ENCODE measurements at regions not wholly inside any gene's neighbourhood (a gene's known extent, or its start where the extent isn't known, plus 50 kb on each side); places are given as distances from the start of the nearest gene placed in this dataset.
A peak's percentile ranks its signal among the peaks of the same experiment; 100 is the strongest.

DNA sequence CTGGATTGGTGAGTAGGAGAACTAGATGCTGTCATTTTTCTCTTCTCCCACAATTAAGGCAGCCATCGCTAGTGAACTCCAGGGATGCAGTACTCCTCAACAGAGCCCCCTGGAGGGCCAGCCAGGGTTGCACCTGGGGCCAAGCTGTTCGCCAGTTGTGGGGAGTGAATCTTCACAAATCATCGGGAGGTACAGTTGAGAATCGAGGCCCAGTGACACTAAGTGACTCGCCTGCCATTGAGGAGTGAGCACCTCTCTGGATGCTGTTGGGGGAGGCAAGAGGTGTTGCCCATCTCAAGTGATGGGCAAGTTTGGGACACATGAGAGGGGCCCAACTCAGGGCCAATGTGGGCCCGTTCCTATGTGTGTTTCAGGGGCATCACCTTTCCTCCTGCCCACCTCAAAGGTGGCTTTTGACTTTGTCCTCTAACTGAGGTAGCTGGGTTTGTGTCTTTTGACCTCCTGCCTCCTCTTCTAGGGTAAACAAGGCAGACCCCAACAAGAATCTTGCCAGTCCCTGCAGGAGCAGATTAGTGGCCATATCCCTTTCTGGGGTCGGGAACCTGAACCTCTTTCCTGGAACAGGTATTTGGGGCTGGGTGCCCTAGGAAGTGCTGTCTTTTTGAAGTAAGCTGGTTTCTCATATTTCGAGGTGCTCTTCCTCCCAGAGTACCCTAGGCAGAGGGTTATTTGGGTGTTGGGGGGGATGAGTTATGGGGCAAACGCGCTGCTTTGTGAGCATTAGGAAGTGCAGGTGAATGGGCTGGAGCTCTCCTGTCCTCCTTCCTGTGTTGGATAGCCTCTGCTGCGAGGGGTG, 181.2 kb downstream of the MACROH2A1 start:
- no peak overlapping the region for H3K9ac ChIP-seq (ENCODE audit: low read length in 2 of 2)
- H3K4me1 ChIP-seq (ENCODE audit: control insufficient read depth, insufficient read depth, low read length): peaks cover 15% of the 10 kb centered on the region
- no peaks in the 10 kb centered on the region for H3K27me3 ChIP-seq (ENCODE audit: control insufficient read depth in 1 of 2, insufficient read depth in 2 of 2, low read length in 2 of 2)
- H3K36me3 ChIP-seq (ENCODE audit: control insufficient read depth in 2 of 2, insufficient read depth in 2 of 2, low read length in 2 of 2): no peaks in the 10 kb centered on the region
- H3K9me3 ChIP-seq (ENCODE audit: control insufficient read depth in 2 of 2, low read length in 2 of 2): no peaks in the 10 kb centered on the region
- peak overlapping the region; percentile 42 for H3K27ac ChIP-seq (ENCODE audit: low read length)
- H3K4me3 ChIP-seq (ENCODE audit: low read length in 2 of 2): no peak overlapping the region

DNA sequence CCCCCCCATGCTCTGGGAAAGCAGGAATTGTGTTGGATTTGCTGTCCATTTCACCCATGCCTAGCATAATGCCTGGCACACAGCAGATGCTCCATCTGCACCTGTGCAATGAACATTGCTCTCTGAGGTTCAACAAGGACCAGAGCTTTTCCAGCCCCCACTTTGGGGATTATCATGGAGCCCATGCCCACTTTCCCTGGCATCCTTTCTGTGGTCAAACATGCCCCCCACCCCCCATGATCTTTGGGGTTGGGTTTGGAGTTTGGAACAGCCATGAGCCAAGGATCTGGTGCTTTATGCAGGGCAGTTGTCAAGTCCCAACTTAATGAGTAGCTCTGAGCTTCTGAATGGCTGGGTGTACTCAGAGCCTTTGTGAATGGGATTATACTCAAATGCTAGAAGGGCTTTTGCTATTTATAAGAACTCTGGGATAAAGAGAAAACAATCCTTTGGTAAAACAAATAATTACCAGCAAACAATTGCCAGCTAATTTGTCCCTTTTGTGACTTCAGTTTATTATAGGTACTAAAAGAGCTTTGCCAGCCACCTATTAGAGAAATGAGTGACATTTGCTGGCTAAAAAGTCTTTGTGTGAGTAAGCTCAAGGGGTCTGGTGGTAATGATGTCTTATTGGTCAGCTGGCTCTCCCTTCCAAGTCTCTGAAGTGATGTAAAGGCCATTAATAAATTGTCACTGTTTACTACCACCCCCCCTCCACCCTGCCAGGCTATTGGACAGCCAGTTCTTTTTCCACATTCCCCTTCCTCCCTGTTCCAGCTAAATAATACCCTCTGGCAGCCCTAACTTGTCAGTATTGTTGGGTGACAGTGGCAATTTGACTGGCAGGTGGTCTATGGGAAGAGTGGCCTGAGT, 182.3 kb downstream of the MACROH2A1 start:
- Histone ChIP-seq H3K36me3 (ENCODE audit: control insufficient read depth in 2 of 2, insufficient read depth in 2 of 2, low read length in 2 of 2) (no peaks in the 10 kb centered on the region), H3K27ac (ENCODE audit: low read length) (no peak overlapping the region), H3K9ac (ENCODE audit: low read length in 2 of 2) (no peak overlapping the region), H3K9me3 (ENCODE audit: control insufficient read depth in 2 of 2, low read length in 2 of 2) (no peaks in the 10 kb centered on the region), H3K4me3 (ENCODE audit: low read length in 2 of 2) (no peak overlapping the region), H3K4me1 (ENCODE audit: control insufficient read depth, insufficient read depth, low read length) (peaks cover 25% of the 10 kb centered on the region), H3K27me3 (ENCODE audit: control insufficient read depth in 1 of 2, insufficient read depth in 2 of 2, low read length in 2 of 2) (no peaks in the 10 kb centered on the region)

- Histone ChIP-seq H3K27me3 (ENCODE audit: control insufficient read depth in 1 of 2, insufficient read depth in 2 of 2, low read length in 2 of 2) (no peaks in the 10 kb centered on the region), H3K36me3 (ENCODE audit: control insufficient read depth in 2 of 2, insufficient read depth in 2 of 2, low read length in 2 of 2) (no peaks in the 10 kb centered on the region), H3K4me1 (ENCODE audit: control insufficient read depth, insufficient read depth, low read length) (peaks cover 32% of the 10 kb centered on the region), H3K27ac (ENCODE audit: low read length) (no peak overlapping the region), H3K9me3 (ENCODE audit: control insufficient read depth in 2 of 2, low read length in 2 of 2) (no peaks in the 10 kb centered on the region), H3K9ac (ENCODE audit: low read length in 2 of 2) (no peak overlapping the region), H3K4me3 (ENCODE audit: low read length in 2 of 2) (no peak overlapping the region)
Measured at GRCh38 chr5:135215617-135216470, 181.8 kb upstream of the PITX1 start.

DNA sequence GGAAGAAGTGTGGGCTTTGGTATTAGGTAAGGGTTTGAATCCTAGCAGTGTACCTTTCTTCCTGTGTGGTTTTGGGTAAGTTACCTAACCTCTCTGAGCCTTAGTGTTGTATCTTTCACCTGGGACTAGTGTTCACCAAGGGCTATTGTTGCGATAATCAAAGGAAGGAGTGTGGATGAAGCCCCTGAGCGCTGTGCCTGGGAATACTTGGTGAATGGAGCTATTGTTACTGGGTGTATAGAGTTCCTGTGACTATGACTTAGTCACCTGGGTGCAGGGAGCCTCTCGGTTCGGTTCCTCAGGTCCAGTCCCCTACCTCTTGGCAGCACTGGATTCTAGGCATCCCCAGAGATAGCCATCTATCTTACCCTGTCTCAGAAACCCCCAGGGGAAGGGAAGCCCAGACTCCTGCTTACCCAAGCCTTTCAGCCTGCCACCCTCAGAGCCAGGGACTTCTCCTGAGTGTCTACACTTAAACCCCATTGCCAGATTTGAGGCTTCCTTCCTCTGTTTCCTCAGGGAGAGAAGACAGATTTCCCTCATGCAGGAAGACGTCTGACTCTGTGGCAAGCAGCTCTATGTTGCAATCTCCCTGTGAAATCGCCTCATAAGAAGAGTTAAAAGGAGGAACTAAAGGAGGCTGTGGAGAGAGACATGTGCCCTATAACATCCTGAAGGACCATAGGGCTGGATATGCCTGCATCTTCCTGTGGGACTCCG, 181.0 kb upstream of the PITX1 start:
- H3K9me3 ChIP-seq (ENCODE audit: control insufficient read depth in 2 of 2, low read length in 2 of 2): no peaks in the 10 kb centered on the region
- H3K4me3 ChIP-seq (ENCODE audit: low read length in 2 of 2): no peak overlapping the region
- no peaks in the 10 kb centered on the region for H3K36me3 ChIP-seq (ENCODE audit: control insufficient read depth in 2 of 2, insufficient read depth in 2 of 2, low read length in 2 of 2)
- H3K4me1 ChIP-seq (ENCODE audit: control insufficient read depth, insufficient read depth, low read length): peaks cover 40% of the 10 kb centered on the region
- no peak overlapping the region for H3K9ac ChIP-seq (ENCODE audit: low read length in 2 of 2)
- H3K27ac ChIP-seq (ENCODE audit: low read length): no peak overlapping the region
- no peaks in the 10 kb centered on the region for H3K27me3 ChIP-seq (ENCODE audit: control insufficient read depth in 1 of 2, insufficient read depth in 2 of 2, low read length in 2 of 2)

- H3K4me3 ChIP-seq (ENCODE audit: low read length in 2 of 2): no peak overlapping the region
- no peak overlapping the region for H3K27ac ChIP-seq (ENCODE audit: low read length)
- H3K9me3 ChIP-seq (ENCODE audit: control insufficient read depth in 2 of 2, low read length in 2 of 2): no peaks in the 10 kb centered on the region
- H3K27me3 ChIP-seq (ENCODE audit: control insufficient read depth in 1 of 2, insufficient read depth in 2 of 2, low read length in 2 of 2): no peaks in the 10 kb centered on the region
- H3K9ac ChIP-seq (ENCODE audit: low read length in 2 of 2): no peak overlapping the region
- H3K36me3 ChIP-seq (ENCODE audit: control insufficient read depth in 2 of 2, insufficient read depth in 2 of 2, low read length in 2 of 2): no peaks in the 10 kb centered on the region
- peaks cover 52% of the 10 kb centered on the region for H3K4me1 ChIP-seq (ENCODE audit: control insufficient read depth, insufficient read depth, low read length)
Measured at GRCh38 chr5:135213466-135214239, 179.6 kb upstream of the PITX1 start.

- Histone ChIP-seq H3K9ac (ENCODE audit: low read length in 2 of 2) (no peak overlapping the region), H3K36me3 (ENCODE audit: control insufficient read depth in 2 of 2, insufficient read depth in 2 of 2, low read length in 2 of 2) (no peaks in the 10 kb centered on the region), H3K27me3 (ENCODE audit: control insufficient read depth in 1 of 2, insufficient read depth in 2 of 2, low read length in 2 of 2) (no peaks in the 10 kb centered on the region), H3K4me1 (ENCODE audit: control insufficient read depth, insufficient read depth, low read length) (peaks cover 53% of the 10 kb centered on the region), H3K4me3 (ENCODE audit: low read length in 2 of 2) (no peak overlapping the region), H3K9me3 (ENCODE audit: control insufficient read depth in 2 of 2, low read length in 2 of 2) (no peaks in the 10 kb centered on the region), H3K27ac (ENCODE audit: low read length) (no peak overlapping the region)
Measured at GRCh38 chr5:135213027-135213386, 179.0 kb upstream of the PITX1 start.

DNA sequence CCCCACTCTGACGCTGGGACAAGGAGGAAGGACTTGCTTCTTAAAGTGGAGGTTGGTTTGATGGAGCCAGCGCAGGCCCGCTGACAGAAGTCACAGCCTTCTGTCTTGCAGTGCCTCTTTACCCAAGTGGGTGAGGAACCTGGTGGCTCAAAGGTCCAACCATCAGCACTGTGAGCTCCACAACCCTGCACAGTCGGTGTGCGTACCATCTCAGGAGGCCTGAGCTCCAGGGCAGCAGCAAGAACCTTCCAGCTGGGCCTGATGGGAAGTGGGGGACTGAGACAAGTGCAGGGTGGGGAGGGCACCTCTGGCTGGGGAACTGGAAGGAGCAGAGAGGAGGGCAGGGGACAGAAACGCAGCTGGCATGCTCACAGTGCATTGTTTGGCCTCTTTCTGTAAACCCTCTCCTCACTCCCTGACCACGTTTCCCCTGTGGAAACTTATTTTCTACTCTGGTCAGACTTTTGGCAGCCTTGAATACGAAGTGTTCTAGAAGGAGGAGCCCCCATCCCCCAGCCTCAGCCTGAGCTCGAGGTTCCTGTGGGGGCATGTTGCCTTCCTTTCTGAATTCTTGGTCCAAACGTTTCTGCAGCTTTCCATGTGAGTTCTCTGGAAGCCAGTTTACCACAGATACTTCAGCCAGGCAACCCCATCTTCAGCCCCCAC, 178.5 kb upstream of the PITX1 start:
- no peak overlapping the region for H3K4me3 ChIP-seq (ENCODE audit: low read length in 2 of 2)
- no peak overlapping the region for H3K27ac ChIP-seq (ENCODE audit: low read length)
- no peaks in the 10 kb centered on the region for H3K36me3 ChIP-seq (ENCODE audit: control insufficient read depth in 2 of 2, insufficient read depth in 2 of 2, low read length in 2 of 2)
- no peaks in the 10 kb centered on the region for H3K9me3 ChIP-seq (ENCODE audit: control insufficient read depth in 2 of 2, low read length in 2 of 2)
- H3K4me1 ChIP-seq (ENCODE audit: control insufficient read depth, insufficient read depth, low read length): peaks cover 52% of the 10 kb centered on the region
- H3K9ac ChIP-seq (ENCODE audit: low read length in 2 of 2): no peak overlapping the region
- H3K27me3 ChIP-seq (ENCODE audit: control insufficient read depth in 1 of 2, insufficient read depth in 2 of 2, low read length in 2 of 2): no peaks in the 10 kb centered on the region

GRCh38 chr5:135211791-135212190, 177.8 kb upstream of the PITX1 start:
- H3K27me3 ChIP-seq (ENCODE audit: control insufficient read depth in 1 of 2, insufficient read depth in 2 of 2, low read length in 2 of 2): no peaks in the 10 kb centered on the region
- no peak overlapping the region for H3K4me3 ChIP-seq (ENCODE audit: low read length in 2 of 2)
- no peaks in the 10 kb centered on the region for H3K36me3 ChIP-seq (ENCODE audit: control insufficient read depth in 2 of 2, insufficient read depth in 2 of 2, low read length in 2 of 2)
- H3K9ac ChIP-seq (ENCODE audit: low read length in 2 of 2): no peak overlapping the region
- peaks cover 52% of the 10 kb centered on the region for H3K4me1 ChIP-seq (ENCODE audit: control insufficient read depth, insufficient read depth, low read length)
- H3K9me3 ChIP-seq (ENCODE audit: control insufficient read depth in 2 of 2, low read length in 2 of 2): no peaks in the 10 kb centered on the region
- H3K27ac ChIP-seq (ENCODE audit: low read length): no peak overlapping the region

- H3K27me3 ChIP-seq (ENCODE audit: control insufficient read depth in 1 of 2, insufficient read depth in 2 of 2, low read length in 2 of 2): no peaks in the 10 kb centered on the region
- H3K27ac ChIP-seq (ENCODE audit: low read length): no peak overlapping the region
- no peaks in the 10 kb centered on the region for H3K9me3 ChIP-seq (ENCODE audit: control insufficient read depth in 2 of 2, low read length in 2 of 2)
- H3K4me1 ChIP-seq (ENCODE audit: control insufficient read depth, insufficient read depth, low read length): peaks cover 52% of the 10 kb centered on the region
- H3K4me3 ChIP-seq (ENCODE audit: low read length in 2 of 2): peak overlapping the region in 1 of 2 donors; percentile 27
- H3K9ac ChIP-seq (ENCODE audit: low read length in 2 of 2): no peak overlapping the region
- no peaks in the 10 kb centered on the region for H3K36me3 ChIP-seq (ENCODE audit: control insufficient read depth in 2 of 2, insufficient read depth in 2 of 2, low read length in 2 of 2)
Measured at GRCh38 chr5:135211083-135211790, 177.2 kb upstream of the PITX1 start.
